Thoracic aorta (tissue), 2 donors: ENCODE measurements at regions not wholly inside any gene's neighbourhood (a gene's known extent, or its start where the extent isn't known, plus 50 kb on each side); places are given as distances from the start of the nearest gene placed in this dataset.

ENCODE experiments used
- ATAC-seq: fragments of 150-250 bp; one replicate; pipeline ENCODE4 v1.8.0; 2017; ENCODE audit warnings: low read depth; ENCODE audit not compliant: insufficient number of reproducible peaks, low FRiP score
- DNase-seq: peaks from one replicate; pipeline ENCODE4 v3.0.0-alpha.2; 2020; ENCODE audit warnings: low spot score
- H3K27ac ChIP-seq, 2 donors: fragments of 200-600 bp; sonication (generic); 1 replicate in 1 of 2; 2 replicates in 1 of 2; pipeline ENCODE4 v1.5.1; 2016; ENCODE audit warnings: mild to moderate bottlenecking in 2 of 2, moderate library complexity in 2 of 2
- H3K27me3 ChIP-seq: fragments of 200-600 bp; sonication (generic); replicated peaks from 2 replicates; pipeline ENCODE4 v1.6.0; 2016; ENCODE audit warnings: mild to moderate bottlenecking; ENCODE audit not compliant: insufficient read depth
- H3K36me3 ChIP-seq: fragments of 200-600 bp; sonication (generic); one replicate; pipeline ENCODE4 v1.5.1; 2016
- H3K4me1 ChIP-seq, 2 donors: fragments of 200-600 bp; sonication (generic); 1 replicate in 1 of 2; 2 replicates in 1 of 2; pipeline versions ENCODE4 v1.5.1 to v1.6.0; 2016; ENCODE audit warnings: low read depth in 2 of 2, mild to moderate bottlenecking in 1 of 2; ENCODE audit not compliant: control insufficient read depth in 1 of 2
- H3K4me3 ChIP-seq: fragments of 200-600 bp; sonication (generic); 2 replicates; pipeline ENCODE4 v1.5.1; 2016; ENCODE audit warnings: mild to moderate bottlenecking
- H3K9me3 ChIP-seq: fragments of 200-600 bp; sonication (generic); 2 replicates; pipeline ENCODE4 v1.5.1; 2016
- TF ChIP-seq, protein P1 (sequence below): fragments of 200-600 bp; sonication (generic); IDR thresholded peaks from one replicate; pipeline ENCODE4 v1.5.1; 2019; ENCODE audit warnings: antibody characterized with exemption

DNA sequence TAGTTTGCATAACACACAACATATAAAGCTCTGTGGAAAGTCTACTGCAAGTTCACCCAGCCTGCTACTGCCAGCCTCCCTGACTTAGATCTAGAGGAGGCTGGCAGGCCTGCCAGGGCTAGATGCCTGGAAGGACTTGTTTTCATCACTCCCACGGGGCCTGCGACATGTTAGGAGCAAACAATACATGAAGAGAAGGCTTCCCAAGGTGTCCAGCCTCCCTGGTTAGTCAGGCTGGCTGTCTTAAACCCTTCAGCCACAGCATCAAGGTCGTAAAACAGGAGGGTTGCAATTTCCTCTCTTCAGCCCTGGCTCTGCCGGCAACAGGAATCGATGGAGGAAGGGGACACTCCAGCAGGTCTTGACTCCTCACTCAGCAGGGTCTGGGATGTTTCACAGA lies 104.5 kb downstream of the NGF start:
- Histone ChIP-seq H3K4me3 (no peak overlapping the region), H3K4me1 (peaks cover 0 to under 1% of the 10 kb centered on the region in 2 donors), H3K9me3 (no peaks in the 10 kb centered on the region), H3K27me3 (no peaks in the 10 kb centered on the region), H3K36me3 (no peaks in the 10 kb centered on the region), H3K27ac (no peak overlapping the region)
- DNase-seq: no peak
- no peak for ATAC-seq
- TF ChIP-seq, protein P1, sequence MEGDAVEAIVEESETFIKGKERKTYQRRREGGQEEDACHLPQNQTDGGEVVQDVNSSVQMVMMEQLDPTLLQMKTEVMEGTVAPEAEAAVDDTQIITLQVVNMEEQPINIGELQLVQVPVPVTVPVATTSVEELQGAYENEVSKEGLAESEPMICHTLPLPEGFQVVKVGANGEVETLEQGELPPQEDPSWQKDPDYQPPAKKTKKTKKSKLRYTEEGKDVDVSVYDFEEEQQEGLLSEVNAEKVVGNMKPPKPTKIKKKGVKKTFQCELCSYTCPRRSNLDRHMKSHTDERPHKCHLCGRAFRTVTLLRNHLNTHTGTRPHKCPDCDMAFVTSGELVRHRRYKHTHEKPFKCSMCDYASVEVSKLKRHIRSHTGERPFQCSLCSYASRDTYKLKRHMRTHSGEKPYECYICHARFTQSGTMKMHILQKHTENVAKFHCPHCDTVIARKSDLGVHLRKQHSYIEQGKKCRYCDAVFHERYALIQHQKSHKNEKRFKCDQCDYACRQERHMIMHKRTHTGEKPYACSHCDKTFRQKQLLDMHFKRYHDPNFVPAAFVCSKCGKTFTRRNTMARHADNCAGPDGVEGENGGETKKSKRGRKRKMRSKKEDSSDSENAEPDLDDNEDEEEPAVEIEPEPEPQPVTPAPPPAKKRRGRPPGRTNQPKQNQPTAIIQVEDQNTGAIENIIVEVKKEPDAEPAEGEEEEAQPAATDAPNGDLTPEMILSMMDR: no peak

DNA sequence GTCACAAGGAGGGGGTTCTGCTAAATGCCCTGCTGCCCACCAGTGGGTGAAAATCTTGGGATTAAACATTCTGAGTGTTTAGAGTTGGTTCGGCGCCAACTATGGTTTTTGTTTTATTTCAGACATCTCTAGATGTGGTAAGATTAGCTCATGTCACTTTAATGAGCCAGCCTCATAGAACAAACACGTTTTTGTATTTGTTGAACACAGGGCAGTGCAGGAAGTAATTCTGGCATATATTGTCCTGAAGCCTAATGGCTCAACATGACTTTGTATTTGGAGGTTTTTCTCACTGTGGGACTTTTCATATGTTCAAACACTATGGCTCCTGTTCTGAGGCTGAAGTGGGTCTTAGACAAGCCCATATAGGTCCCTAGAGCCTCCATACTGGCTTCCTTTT lies 107.8 kb downstream of the NGF start:
- TF ChIP-seq, protein P1: no peak
- DNase-seq: no peak
- ATAC-seq: no peak

GRCh38 chr1:115229016-115229415 lies 109.0 kb downstream of the NGF start:
- no peaks in the 10 kb centered on the region for H3K36me3 ChIP-seq
- no peaks in the 10 kb centered on the region for H3K9me3 ChIP-seq
- DNase-seq: no peak
- no peaks in the 10 kb centered on the region for H3K27me3 ChIP-seq
- TF ChIP-seq, protein P1: no peak
- no peak for ATAC-seq
- no peaks in the 10 kb centered on the region for H3K4me1 ChIP-seq
- no peak overlapping the region for H3K4me3 ChIP-seq
- H3K27ac ChIP-seq: no peak overlapping the region

More for the DNA sequence above, 107.8 kb downstream of the NGF start:
- no peaks in the 10 kb centered on the region for H3K4me1 ChIP-seq
- no peaks in the 10 kb centered on the region for H3K9me3 ChIP-seq
- no peak overlapping the region for H3K27ac ChIP-seq
- no peaks in the 10 kb centered on the region for H3K27me3 ChIP-seq
- no peak overlapping the region for H3K4me3 ChIP-seq
- H3K36me3 ChIP-seq: no peaks in the 10 kb centered on the region

DNA sequence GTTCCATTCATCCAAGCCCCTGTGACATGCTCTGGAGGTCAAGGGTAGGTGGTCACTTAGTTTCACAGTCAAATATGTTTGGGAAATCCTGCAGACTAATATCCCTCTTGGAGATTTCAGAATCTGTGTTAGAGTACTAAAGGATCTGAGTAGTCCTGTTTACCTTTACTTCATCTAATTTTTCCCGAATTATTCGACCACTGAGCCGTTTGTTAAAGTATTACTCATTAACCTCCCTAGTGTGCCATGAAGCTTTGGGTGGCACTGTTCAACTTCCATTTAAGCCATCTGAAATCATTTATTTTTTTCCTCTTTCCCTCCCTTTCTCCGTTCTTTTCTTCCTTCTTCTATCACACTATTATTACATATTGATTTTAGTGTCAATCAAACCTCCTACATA lies 109.9 kb downstream of the NGF start:
- H3K27ac ChIP-seq: no peak overlapping the region

DNA sequence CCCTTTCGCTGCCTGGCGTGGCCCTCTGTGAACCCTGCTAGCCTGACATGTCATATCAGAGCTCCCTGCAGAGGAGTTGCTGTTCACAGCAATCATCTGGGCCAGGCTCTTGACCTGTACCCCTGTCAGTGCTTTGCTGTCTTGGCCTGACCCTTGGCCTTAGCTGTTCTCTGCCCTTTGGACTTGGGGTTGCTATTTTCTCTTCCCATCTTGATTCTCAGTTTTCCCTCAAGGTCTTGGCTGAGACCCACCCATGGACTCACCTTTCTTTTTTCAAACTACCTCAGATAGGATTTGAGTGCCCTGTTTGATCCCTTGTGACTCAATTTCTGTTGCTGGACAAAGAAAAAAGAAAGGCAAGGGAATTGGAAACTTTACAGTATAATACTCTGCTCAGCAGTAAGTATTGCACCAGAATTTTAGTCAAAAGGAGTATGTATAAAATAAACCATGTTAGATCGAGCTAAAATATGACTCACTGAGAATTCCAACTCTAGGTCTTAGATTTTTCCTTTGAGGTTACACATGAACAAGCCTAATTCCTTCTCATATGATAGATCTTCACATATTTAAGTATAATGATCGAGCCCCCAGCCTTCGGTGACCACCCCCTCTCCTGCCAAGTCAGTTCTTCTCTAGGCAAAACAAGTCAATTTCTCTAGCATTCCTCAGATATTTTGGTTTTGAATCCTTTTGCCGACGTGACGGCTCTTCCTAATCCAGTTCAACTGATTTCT lies 110.5 kb downstream of the NGF start:
- Histone ChIP-seq H3K9me3 (no peaks in the 10 kb centered on the region), H3K4me3 (no peak overlapping the region), H3K27ac (no peak overlapping the region), H3K4me1 (no peaks in the 10 kb centered on the region), H3K27me3 (no peaks in the 10 kb centered on the region), H3K36me3 (no peaks in the 10 kb centered on the region)
- no peak for ATAC-seq
- TF ChIP-seq, protein P1: no peak
- DNase-seq: no peak

More for the DNA sequence above, 109.9 kb downstream of the NGF start:
- ATAC-seq (no peak), DNase-seq (no peak)
- H3K9me3 ChIP-seq: no peaks in the 10 kb centered on the region
- no peak overlapping the region for H3K4me3 ChIP-seq
- TF ChIP-seq, protein P1: no peak
- no peaks in the 10 kb centered on the region for H3K36me3 ChIP-seq
- H3K27me3 ChIP-seq: no peaks in the 10 kb centered on the region
- H3K4me1 ChIP-seq: no peaks in the 10 kb centered on the region
